Mesendoderm (in vitro differentiated cells): ENCODE measurements at regions not wholly inside any gene's neighbourhood (a gene's known extent, or its start where the extent isn't known, plus 50 kb on each side); places are given as distances from the start of the nearest gene placed in this dataset.
"Not testable (repeated sequence)": the region's sequence is repeated elsewhere in the genome, so short reads cannot be mapped to it uniquely, and the experiment has no call there.

Source experiments
- DNase-seq: peaks from one replicate; pipeline ENCODE4 v3.0.0; 2013
- H2AK5ac ChIP-seq: 2 replicates; pipeline ENCODE4 v1.6.1; 2013; ENCODE audit warnings: low read length, inconsistent platforms
- H2BK120ac ChIP-seq: 2 replicates; pipeline ENCODE4 v1.6.1; 2013; ENCODE audit warnings: low read depth, mild to moderate bottlenecking, low read length, moderate library complexity, mixed read lengths
- H2BK15ac ChIP-seq: replicated peaks from 2 replicates; pipeline ENCODE4 v1.6.1; 2013; ENCODE audit warnings: low read depth, mild to moderate bottlenecking, moderate library complexity
- H2BK5ac ChIP-seq: 2 replicates; pipeline ENCODE4 v1.6.1; 2013; ENCODE audit warnings: low read length, inconsistent platforms
- H3K18ac ChIP-seq: 2 replicates; pipeline ENCODE4 v1.6.1; 2013; ENCODE audit warnings: mild to moderate bottlenecking, low read length, mixed read lengths
- H3K23ac ChIP-seq: one replicate; pipeline ENCODE4 v1.6.1; 2013; ENCODE audit warnings: low read length
- H3K27ac ChIP-seq: 2 replicates; pipeline ENCODE4 v1.5.1; 2013; ENCODE audit warnings: low read depth, mild to moderate bottlenecking, inconsistent platforms, low read length, moderate library complexity
- H3K27me3 ChIP-seq: 2 replicates; pipeline ENCODE4 v1.6.1; 2013; ENCODE audit warnings: low read length, control low read depth, mild to moderate bottlenecking, inconsistent platforms; ENCODE audit not compliant: insufficient read depth, poor library complexity
- H3K36me3 ChIP-seq: 2 replicates; pipeline ENCODE4 v1.6.1; 2013; ENCODE audit warnings: low read length, inconsistent platforms; ENCODE audit not compliant: control insufficient read depth, insufficient read depth
- H3K4ac ChIP-seq: one replicate; pipeline ENCODE4 v1.6.1; 2013; ENCODE audit warnings: low read depth, mild to moderate bottlenecking, low read length, moderate library complexity
- H3K4me1 ChIP-seq: 2 replicates; pipeline ENCODE4 v1.6.1; 2013; ENCODE audit warnings: low read depth, low read length, inconsistent platforms; ENCODE audit not compliant: control insufficient read depth
- H3K4me2 ChIP-seq: 2 replicates; pipeline ENCODE4 v1.6.1; 2013; ENCODE audit warnings: low read length
- H3K4me3 ChIP-seq: 2 replicates; pipeline ENCODE4 v1.5.1; 2013; ENCODE audit warnings: mild to moderate bottlenecking, low read length
- H3K56ac ChIP-seq: one replicate; pipeline ENCODE4 v1.6.1; 2013; ENCODE audit warnings: low read length
- H3K79me1 ChIP-seq: 2 replicates; pipeline ENCODE4 v1.6.1; 2013; ENCODE audit warnings: low read length, inconsistent platforms
- H3K79me2 ChIP-seq: 2 replicates; pipeline ENCODE4 v1.6.1; 2013; ENCODE audit warnings: mild to moderate bottlenecking, low read length; ENCODE audit not compliant: control insufficient read depth, insufficient read depth
- H3K9ac ChIP-seq: 2 replicates; pipeline ENCODE4 v1.6.1; 2013; ENCODE audit warnings: low read length, inconsistent platforms
- H4K5ac ChIP-seq: one replicate; pipeline ENCODE4 v1.6.1; 2013; ENCODE audit warnings: low read length
- H4K8ac ChIP-seq: one replicate; pipeline ENCODE4 v1.6.1; 2013; ENCODE audit warnings: low read depth, mild to moderate bottlenecking, control low read depth, low read length, moderate library complexity
- WGBS: extraction: QIAGEN DNeasy Blood & Tissue Kit; methylation state at CpG from one replicate; pipeline ENCODE4 v1.1.7; 2013; ENCODE audit warnings: low lambda C conversion rate, missing lambda C conversion rate; ENCODE audit not compliant: insufficient coverage; ENCODE audit errors: extremely low coverage; 5-methylcytosine and 5-hydroxymethylcytosine counted together

DNA sequence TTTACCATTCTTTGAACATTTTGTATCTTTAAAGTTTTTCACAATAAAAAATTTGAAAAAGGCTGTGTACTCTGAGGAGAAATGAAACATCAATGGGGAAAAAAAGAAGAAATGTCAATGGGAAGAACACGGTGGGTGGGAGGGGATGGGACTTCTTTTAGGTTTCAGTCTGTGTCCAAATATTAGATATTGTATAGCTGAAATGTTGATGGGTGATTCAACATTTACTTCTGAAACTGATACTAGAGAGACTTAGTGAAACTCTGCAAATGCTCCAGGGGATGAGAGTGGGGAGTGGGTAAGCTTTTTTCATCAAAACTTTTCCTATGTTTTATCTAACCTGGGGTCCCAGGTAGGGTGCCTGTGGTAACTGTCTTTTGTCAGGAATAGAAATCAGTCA is 311.9 kb downstream of the MAN2A1 start:
- Histone ChIP-seq H3K27ac (no peak overlapping the region), H3K4me3 (no peak overlapping the region), H2BK120ac (no peak overlapping the region), H2AK5ac (no peak overlapping the region), H2BK5ac (no peak overlapping the region), H2BK15ac (no peak overlapping the region), H3K23ac (no peak overlapping the region), H3K79me1 (no peaks in the 10 kb centered on the region), H3K4me1 (peaks cover 2% of the 10 kb centered on the region), H3K79me2 (no peaks in the 10 kb centered on the region), H3K18ac (no peak overlapping the region), H3K27me3 (no peaks in the 10 kb centered on the region), H4K5ac (no peak overlapping the region), H4K8ac (no peak overlapping the region), H3K56ac (no peak overlapping the region), H3K4me2 (no peak overlapping the region), H3K36me3 (no peaks in the 10 kb centered on the region), H3K4ac (no peak overlapping the region), H3K9ac (no peak overlapping the region)
- DNase-seq = no peak
- WGBS = no CpG with 5 or more reads among the region's 1 CpG

DNA sequence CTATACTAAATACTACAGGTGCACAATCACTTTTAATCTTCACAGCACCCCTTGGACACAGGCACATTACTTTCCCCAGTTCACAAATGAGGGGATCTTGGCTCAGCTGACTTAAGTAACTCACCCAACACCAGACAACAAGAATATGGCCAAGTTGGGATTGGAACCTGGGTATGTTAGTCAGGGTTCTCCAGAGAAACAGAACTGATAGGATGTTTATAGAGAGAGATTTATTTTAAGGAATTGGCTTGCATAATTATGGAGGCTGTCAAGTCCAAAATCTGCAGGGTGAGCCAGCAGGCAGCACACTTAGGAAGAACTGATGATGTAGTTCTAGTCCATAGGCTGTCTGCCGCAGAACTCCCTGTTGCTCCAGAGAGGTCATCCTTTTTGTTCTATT is 312.9 kb downstream of the MAN2A1 start:
- Histone ChIP-seq H2BK15ac (no peak overlapping the region), H3K4me2 (no peak overlapping the region), H4K5ac (no peak overlapping the region), H2AK5ac (no peak overlapping the region), H3K79me2 (no peaks in the 10 kb centered on the region), H2BK5ac (no peak overlapping the region), H3K18ac (no peak overlapping the region), H3K4me1 (no peaks in the 10 kb centered on the region), H3K23ac (no peak overlapping the region), H3K79me1 (no peaks in the 10 kb centered on the region), H2BK120ac (no peak overlapping the region), H3K36me3 (no peaks in the 10 kb centered on the region), H3K4ac (no peak overlapping the region), H3K27me3 (no peaks in the 10 kb centered on the region), H3K9ac (no peak overlapping the region), H3K4me3 (no peak overlapping the region), H3K56ac (no peak overlapping the region), H4K8ac (no peak overlapping the region), H3K27ac (no peak overlapping the region)
- no CpG with 5 or more reads among the region's 1 CpG for WGBS
- no peak for DNase-seq

- not testable (repeated sequence) for H3K27ac ChIP-seq, H4K8ac ChIP-seq, H3K9ac ChIP-seq, H3K4me1 ChIP-seq, H3K18ac ChIP-seq, H3K23ac ChIP-seq, H3K79me1 ChIP-seq, H3K36me3 ChIP-seq, H3K27me3 ChIP-seq, H3K56ac ChIP-seq, H3K4me2 ChIP-seq, H2BK5ac ChIP-seq, H2AK5ac ChIP-seq, H3K79me2 ChIP-seq, H4K5ac ChIP-seq, H3K4ac ChIP-seq, H2BK15ac ChIP-seq, H2BK120ac ChIP-seq, H3K4me3 ChIP-seq
- peak; percentile 43 for DNase-seq
- no CpG with 5 or more reads among the region's 10 CpGs for whole genome bisulfite sequencing
These were observed 316.3 kb downstream of the MAN2A1 start for GRCh38 chr5:110005907-110006562.

- no peak overlapping the region for H4K5ac ChIP-seq
- H2AK5ac ChIP-seq = no peak overlapping the region
- no peak overlapping the region for H2BK120ac ChIP-seq
- H2BK15ac ChIP-seq = no peak overlapping the region
- H3K4ac ChIP-seq = no peak overlapping the region
- H4K8ac ChIP-seq = no peak overlapping the region
- H3K9ac ChIP-seq = no peak overlapping the region
- H3K4me3 ChIP-seq = no peak overlapping the region
- H3K79me2 ChIP-seq = no peaks in the 10 kb centered on the region
- no peaks in the 10 kb centered on the region for H3K79me1 ChIP-seq
- no peak overlapping the region for H3K27ac ChIP-seq
- H3K36me3 ChIP-seq = no peaks in the 10 kb centered on the region
- no peaks in the 10 kb centered on the region for H3K27me3 ChIP-seq
- no peak overlapping the region for H2BK5ac ChIP-seq
- no peak overlapping the region for H3K4me2 ChIP-seq
- no peak overlapping the region for H3K18ac ChIP-seq
- no peak overlapping the region for H3K23ac ChIP-seq
- no peak overlapping the region for H3K56ac ChIP-seq
- DNase-seq = no peak
- H3K4me1 ChIP-seq = no peaks in the 10 kb centered on the region
These were observed 317.4 kb downstream of the MAN2A1 start for GRCh38 chr5:110007101-110007500.

- H3K79me1 ChIP-seq = no peaks in the 10 kb centered on the region
- H3K4me3 ChIP-seq = no peak overlapping the region
- no peak overlapping the region for H4K5ac ChIP-seq
- H2BK120ac ChIP-seq = no peak overlapping the region
- H3K79me2 ChIP-seq = no peaks in the 10 kb centered on the region
- H3K4ac ChIP-seq = no peak overlapping the region
- H2AK5ac ChIP-seq = no peak overlapping the region
- H3K9ac ChIP-seq = no peak overlapping the region
- no peak overlapping the region for H2BK5ac ChIP-seq
- no peak overlapping the region for H3K23ac ChIP-seq
- H3K27ac ChIP-seq = no peak overlapping the region
- no CpG with 5 or more reads among the region's 4 CpGs for WGBS
- H3K4me1 ChIP-seq = no peaks in the 10 kb centered on the region
- no peak overlapping the region for H3K56ac ChIP-seq
- H2BK15ac ChIP-seq = no peak overlapping the region
- H3K18ac ChIP-seq = no peak overlapping the region
- H3K27me3 ChIP-seq = no peaks in the 10 kb centered on the region
- H3K4me2 ChIP-seq = no peak overlapping the region
- H3K36me3 ChIP-seq = no peaks in the 10 kb centered on the region
- no peak for DNase-seq
- no peak overlapping the region for H4K8ac ChIP-seq
These were observed 318.4 kb downstream of the MAN2A1 start for GRCh38 chr5:110008131-110008530.

GRCh38 chr5:110012145-110012544 is 322.4 kb downstream of the MAN2A1 start:
- H2BK15ac ChIP-seq = no peak overlapping the region
- H2BK5ac ChIP-seq = no peak overlapping the region
- no peaks in the 10 kb centered on the region for H3K79me1 ChIP-seq
- DNase-seq = no peak
- H3K27ac ChIP-seq = no peak overlapping the region
- no peak overlapping the region for H4K5ac ChIP-seq
- no peaks in the 10 kb centered on the region for H3K4me1 ChIP-seq
- H3K27me3 ChIP-seq = no peaks in the 10 kb centered on the region
- no peak overlapping the region for H3K4ac ChIP-seq
- H3K79me2 ChIP-seq = no peaks in the 10 kb centered on the region
- no peak overlapping the region for H3K9ac ChIP-seq
- H4K8ac ChIP-seq = no peak overlapping the region
- H2AK5ac ChIP-seq = no peak overlapping the region
- H3K36me3 ChIP-seq = no peaks in the 10 kb centered on the region
- H3K56ac ChIP-seq = no peak overlapping the region
- no CpG with 5 or more reads among the region's 1 CpG for WGBS
- no peak overlapping the region for H2BK120ac ChIP-seq
- H3K4me2 ChIP-seq = no peak overlapping the region
- H3K23ac ChIP-seq = no peak overlapping the region
- H3K18ac ChIP-seq = no peak overlapping the region
- H3K4me3 ChIP-seq = no peak overlapping the region
